Smooth muscle cell (in vitro differentiated cells): ENCODE measurements at regions not wholly inside any gene's neighbourhood (a gene's known extent, or its start where the extent isn't known, plus 50 kb on each side); places are given as distances from the start of the nearest gene placed in this dataset.

ENCODE experiments used
- DNase-seq: peaks from one replicate; lab custom pipeline; 2025; ENCODE audit not compliant: unreplicated experiment; lab: John Stamatoyannopoulos, UW
- H2AFZ ChIP-seq: fragments of 200-600 bp; sonication (generic); 2 replicates; pipeline ENCODE4 v1.6.0; 2016; ENCODE audit warnings: antibody characterized with exemption, low read depth, mild to moderate bottlenecking
- H3F3A ChIP-seq: fragments of 200-600 bp; sonication (generic); 2 replicates; pipeline ENCODE4 v1.6.0; 2017; ENCODE audit warnings: antibody characterized with exemption, low read depth
- H3K27ac ChIP-seq: fragments of 200-600 bp; sonication (generic); 2 replicates; pipeline ENCODE4 v1.5.1; 2016; ENCODE audit warnings: low read depth, mild to moderate bottlenecking
- H3K27me3 ChIP-seq: fragments of 200-600 bp; sonication (generic); 2 replicates; pipeline ENCODE4 v1.6.1; 2016; ENCODE audit warnings: low read depth, mild to moderate bottlenecking
- H3K36me3 ChIP-seq: fragments of 200-600 bp; sonication (generic); 2 replicates; pipeline ENCODE4 v1.5.1; 2016; ENCODE audit warnings: low read depth
- H3K4me1 ChIP-seq: fragments of 200-600 bp; sonication (generic); 2 replicates; pipeline ENCODE4 v1.5.1; 2016; ENCODE audit warnings: low read depth
- H3K4me2 ChIP-seq: fragments of 200-600 bp; sonication (generic); 2 replicates; pipeline ENCODE4 v1.6.0; 2016; ENCODE audit warnings: mild to moderate bottlenecking
- H3K4me3 ChIP-seq: fragments of 200-600 bp; sonication (generic); 2 replicates; pipeline ENCODE4 v1.5.1; 2016; ENCODE audit warnings: mild to moderate bottlenecking
- H3K79me2 ChIP-seq: fragments of 200-600 bp; sonication (generic); 2 replicates; pipeline ENCODE4 v1.6.0; 2016; ENCODE audit warnings: low read depth, mild to moderate bottlenecking
- H3K9ac ChIP-seq: fragments of 200-600 bp; sonication (generic); 2 replicates; pipeline ENCODE4 v1.6.0; 2016; ENCODE audit warnings: low read depth
- H3K9me3 ChIP-seq: fragments of 200-600 bp; sonication (generic); replicated peaks from 2 replicates; pipeline ENCODE4 v1.5.1; 2016; ENCODE audit warnings: low read depth
- H4K20me1 ChIP-seq: fragments of 200-600 bp; sonication (generic); 2 replicates; pipeline ENCODE4 v1.6.0; 2016; ENCODE audit warnings: low read depth
- CTCF ChIP-seq: fragments of 200-600 bp; sonication (generic); IDR thresholded peaks from 2 replicates; pipeline ENCODE4 v1.5.1; 2017; ENCODE audit warnings: borderline replicate concordance, mild to moderate bottlenecking, antibody characterized with exemption; ENCODE audit not compliant: insufficient read depth, poor library complexity, severe bottlenecking
- WGBS: methylation state at CpG from one replicate; pipeline ENCODE4 v1.1.7; 2016; ENCODE audit warnings: low lambda C conversion rate; 5-methylcytosine and 5-hydroxymethylcytosine counted together

- H3K27ac ChIP-seq, result no peak overlapping the region
- H3K27me3 ChIP-seq, result no peaks in the 10 kb centered on the region
- H3F3A ChIP-seq, result no peaks in the 10 kb centered on the region
- no peak for DNase-seq
- TF ChIP-seq CTCF, result no peak
- no peaks in the 10 kb centered on the region for H3K36me3 ChIP-seq
- no peaks in the 10 kb centered on the region for H3K4me1 ChIP-seq
- no peak overlapping the region for H2AFZ ChIP-seq
- no peaks in the 10 kb centered on the region for H3K9me3 ChIP-seq
- H4K20me1 ChIP-seq, result peaks cover 10% of the 10 kb centered on the region
- no peak overlapping the region for H3K4me3 ChIP-seq
- H3K9ac ChIP-seq, result no peak overlapping the region
- no peaks in the 10 kb centered on the region for H3K79me2 ChIP-seq
- no peak overlapping the region for H3K4me2 ChIP-seq
- WGBS, result 96% methylated on average over 1 of the region's 1 CpG
Measured at GRCh38 chr4:20412072-20412471, 160.4 kb downstream of the SLIT2 start.

GRCh38 chr4:20416800-20417199, 165.1 kb downstream of the SLIT2 start:
- no peak overlapping the region for H3K27ac ChIP-seq
- H3K36me3 ChIP-seq, result no peaks in the 10 kb centered on the region
- no peaks in the 10 kb centered on the region for H3K9me3 ChIP-seq
- WGBS, result 86% methylated on average over 1 of the region's 1 CpG
- no peak for TF ChIP-seq CTCF
- no peaks in the 10 kb centered on the region for H3K79me2 ChIP-seq
- DNase-seq, result no peak
- no peaks in the 10 kb centered on the region for H3F3A ChIP-seq
- no peak overlapping the region for H3K4me3 ChIP-seq
- H3K4me1 ChIP-seq, result no peaks in the 10 kb centered on the region
- H2AFZ ChIP-seq, result no peak overlapping the region
- H3K27me3 ChIP-seq, result no peaks in the 10 kb centered on the region
- H4K20me1 ChIP-seq, result peaks cover 7% of the 10 kb centered on the region
- H3K4me2 ChIP-seq, result no peak overlapping the region
- H3K9ac ChIP-seq, result no peak overlapping the region

GRCh38 chr4:20418861-20419451, 167.3 kb downstream of the SLIT2 start:
- H3K79me2 ChIP-seq, result no peaks in the 10 kb centered on the region
- H3K27ac ChIP-seq, result no peak overlapping the region
- WGBS, result 71% methylated on average over 4 of the region's 4 CpGs

More at GRCh38 chr4:20418861-20419451, 167.3 kb downstream of the SLIT2 start:
- Histone ChIP-seq H3K27me3 (no peaks in the 10 kb centered on the region), H2AFZ (peak overlapping the region; percentile 44), H3K36me3 (no peaks in the 10 kb centered on the region), H3K4me2 (peak overlapping the region; percentile 62), H3K4me3 (peak overlapping the region; percentile 39), H3K9ac (no peak overlapping the region), H3K4me1 (no peaks in the 10 kb centered on the region), H3F3A (no peaks in the 10 kb centered on the region), H4K20me1 (peaks cover 5% of the 10 kb centered on the region), H3K9me3 (no peaks in the 10 kb centered on the region)
- peak; percentile 48 for TF ChIP-seq CTCF
- no peak for DNase-seq
